OCI-LY3 (cell line): ENCODE measurements at regions not wholly inside any gene's neighbourhood (a gene's known extent, or its start where the extent isn't known, plus 50 kb on each side); places are given as distances from the start of the nearest gene placed in this dataset.

Experiments used
- H2AFZ ChIP-seq: fragments of 200-600, 300-600 bp; shearing (Covaris generic); 2 replicates; pipeline ENCODE4 v1.6.0; 2014; ENCODE audit warnings: antibody characterized with exemption, low read depth, low read length
- H3K27ac ChIP-seq: fragments of 200-600, 300-600 bp; sonication (generic); 2 replicates; pipeline ENCODE4 v1.5.1; 2014; ENCODE audit warnings: mild to moderate bottlenecking, low read length, moderate library complexity, mixed read lengths
- H3K27me3 ChIP-seq: fragments of 200-600, 300-600 bp; sonication (generic); 2 replicates; pipeline ENCODE4 v1.6.1; 2014; ENCODE audit warnings: low read depth, low read length, mixed read lengths
- H3K36me3 ChIP-seq: fragments of 200-600, 300-600 bp; sonication (generic); replicated peaks from 2 replicates; pipeline ENCODE3; 2014; ENCODE audit warnings: low read depth, low read length, mixed read lengths
- H3K4me1 ChIP-seq: fragments of 300-600, 200-600 bp; sonication (generic); 2 replicates; pipeline ENCODE4 v1.6.1; 2014; ENCODE audit warnings: low read length, mixed read lengths
- H3K4me2 ChIP-seq: fragments of 200-600, 300-600 bp; sonication (generic); 2 replicates; pipeline ENCODE4 v1.6.1; 2014; ENCODE audit warnings: low read length, mixed read lengths
- H3K4me3 ChIP-seq: fragments of 300-600, 200-600 bp; sonication (generic); 2 replicates; pipeline ENCODE4 v1.5.1; 2014; ENCODE audit warnings: antibody characterized with exemption, mild to moderate bottlenecking, low read length, moderate library complexity
- H3K79me2 ChIP-seq: fragments of 300-600, 200-600 bp; shearing (Covaris generic); 2 replicates; pipeline ENCODE4 v1.6.1; 2014; ENCODE audit warnings: mild to moderate bottlenecking, low read length, mixed read lengths
- H3K9ac ChIP-seq: fragments of 300-600, 200-600 bp; shearing (Covaris generic); 2 replicates; pipeline ENCODE4 v1.6.0; 2014; ENCODE audit warnings: mild to moderate bottlenecking, low read length, moderate library complexity
- H3K9me3 ChIP-seq: fragments of 200-600, 300-600 bp; shearing (Covaris generic); 2 replicates; pipeline ENCODE4 v1.6.1; 2014; ENCODE audit warnings: low read length, mixed read lengths; ENCODE audit not compliant: insufficient read depth
- H4K20me1 ChIP-seq: fragments of 200-600, 300-600 bp; sonication (generic); 2 replicates; pipeline ENCODE4 v1.6.1; 2016; ENCODE audit warnings: low read length, mixed read lengths; ENCODE audit not compliant: insufficient read depth
- EZH2phosphoT487 ChIP-seq: fragments of 200-600 bp; shearing (Covaris generic); IDR thresholded peaks from 2 replicates; pipeline ENCODE4 v1.6.1; 2018; ENCODE audit warnings: antibody characterized with exemption, mixed run types, low read depth
- TF ChIP-seq, protein P1 (sequence below): fragments of 200-600, 300-600 bp; sonication (generic); IDR thresholded peaks from 2 replicates; pipeline ENCODE4 v1.5.1; 2014; ENCODE audit warnings: antibody characterized with exemption, low read length, low read depth

DNA sequence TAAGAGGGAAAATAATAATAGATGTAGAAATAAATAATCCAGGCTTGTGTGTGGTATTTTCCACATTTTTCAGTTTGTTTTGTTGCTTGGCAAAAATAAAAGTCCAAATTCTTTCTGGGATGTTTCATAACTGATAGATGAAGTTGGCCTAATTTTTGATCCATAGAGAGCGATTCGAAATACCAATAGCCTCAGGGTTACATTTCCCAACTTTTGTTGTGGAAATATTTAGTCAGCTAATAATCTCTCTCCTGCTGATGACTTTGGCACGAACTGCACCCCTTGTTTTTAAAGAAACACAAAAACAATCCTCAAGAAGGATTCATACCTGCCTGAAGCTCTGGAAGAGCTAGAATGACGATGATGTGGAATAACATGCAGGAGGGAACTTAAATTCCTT is 483.2 kb downstream of the ADRA2A start:
- H3K27ac ChIP-seq = no peak overlapping the region
- no peaks in the 10 kb centered on the region for H3K79me2 ChIP-seq
- no peak for TF ChIP-seq EZH2phosphoT487
- TF ChIP-seq, protein P1, sequence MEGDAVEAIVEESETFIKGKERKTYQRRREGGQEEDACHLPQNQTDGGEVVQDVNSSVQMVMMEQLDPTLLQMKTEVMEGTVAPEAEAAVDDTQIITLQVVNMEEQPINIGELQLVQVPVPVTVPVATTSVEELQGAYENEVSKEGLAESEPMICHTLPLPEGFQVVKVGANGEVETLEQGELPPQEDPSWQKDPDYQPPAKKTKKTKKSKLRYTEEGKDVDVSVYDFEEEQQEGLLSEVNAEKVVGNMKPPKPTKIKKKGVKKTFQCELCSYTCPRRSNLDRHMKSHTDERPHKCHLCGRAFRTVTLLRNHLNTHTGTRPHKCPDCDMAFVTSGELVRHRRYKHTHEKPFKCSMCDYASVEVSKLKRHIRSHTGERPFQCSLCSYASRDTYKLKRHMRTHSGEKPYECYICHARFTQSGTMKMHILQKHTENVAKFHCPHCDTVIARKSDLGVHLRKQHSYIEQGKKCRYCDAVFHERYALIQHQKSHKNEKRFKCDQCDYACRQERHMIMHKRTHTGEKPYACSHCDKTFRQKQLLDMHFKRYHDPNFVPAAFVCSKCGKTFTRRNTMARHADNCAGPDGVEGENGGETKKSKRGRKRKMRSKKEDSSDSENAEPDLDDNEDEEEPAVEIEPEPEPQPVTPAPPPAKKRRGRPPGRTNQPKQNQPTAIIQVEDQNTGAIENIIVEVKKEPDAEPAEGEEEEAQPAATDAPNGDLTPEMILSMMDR = no peak
- no peaks in the 10 kb centered on the region for H3K36me3 ChIP-seq
- H3K4me1 ChIP-seq = no peaks in the 10 kb centered on the region
- H3K9ac ChIP-seq = no peak overlapping the region
- no peaks in the 10 kb centered on the region for H4K20me1 ChIP-seq
- H3K9me3 ChIP-seq = no peaks in the 10 kb centered on the region
- no peaks in the 10 kb centered on the region for H3K27me3 ChIP-seq
- no peak overlapping the region for H3K4me3 ChIP-seq
- H3K4me2 ChIP-seq = no peak overlapping the region
- no peak overlapping the region for H2AFZ ChIP-seq

DNA sequence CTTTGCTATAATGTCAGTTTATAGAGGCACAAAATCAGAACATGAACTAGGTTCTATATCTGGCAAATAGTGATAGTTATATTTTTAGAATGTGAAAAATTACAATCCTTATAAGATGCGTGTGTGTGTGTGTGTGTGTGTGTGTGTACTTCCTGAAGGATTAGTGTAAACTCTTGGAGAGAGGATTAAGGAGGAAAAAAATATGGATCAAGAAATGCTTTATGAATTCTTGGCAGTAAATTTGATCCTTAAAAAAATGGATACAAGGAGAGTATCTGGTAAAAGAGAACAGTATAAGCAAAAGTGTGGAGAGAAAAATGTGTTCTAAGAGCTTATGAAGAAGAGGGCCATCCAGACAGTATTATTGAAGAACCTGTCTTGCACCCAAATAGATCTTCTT is 484.3 kb downstream of the ADRA2A start:
- H3K27me3 ChIP-seq = no peaks in the 10 kb centered on the region
- H4K20me1 ChIP-seq = no peaks in the 10 kb centered on the region
- no peaks in the 10 kb centered on the region for H3K36me3 ChIP-seq
- no peak overlapping the region for H3K4me2 ChIP-seq
- H3K4me1 ChIP-seq = no peaks in the 10 kb centered on the region
- H2AFZ ChIP-seq = no peak overlapping the region
- H3K79me2 ChIP-seq = no peaks in the 10 kb centered on the region
- no peaks in the 10 kb centered on the region for H3K9me3 ChIP-seq
- H3K4me3 ChIP-seq = no peak overlapping the region
- no peak for TF ChIP-seq EZH2phosphoT487
- TF ChIP-seq, protein P1 = no peak
- H3K27ac ChIP-seq = no peak overlapping the region
- H3K9ac ChIP-seq = no peak overlapping the region

DNA sequence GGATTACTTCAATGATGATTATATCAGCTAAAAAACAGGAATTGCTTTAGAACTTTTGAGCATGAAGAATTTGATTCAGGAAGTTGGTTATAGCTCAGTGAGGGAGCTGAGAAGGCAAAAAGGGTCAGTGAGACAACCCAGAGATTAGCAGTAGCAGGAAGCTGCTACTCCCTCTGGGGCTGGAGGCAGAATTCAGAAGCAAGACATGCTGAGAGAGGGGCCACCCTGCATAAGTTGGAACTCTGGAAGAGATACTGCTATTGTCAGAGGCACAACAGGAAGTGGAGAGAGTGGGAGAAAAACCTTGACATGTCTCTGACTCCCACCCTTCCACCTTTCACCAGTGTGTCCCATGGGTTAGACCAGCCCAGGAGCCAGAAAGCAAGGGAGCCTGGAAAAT is 488.7 kb downstream of the ADRA2A start:
- no peaks in the 10 kb centered on the region for H3K36me3 ChIP-seq
- no peaks in the 10 kb centered on the region for H3K4me1 ChIP-seq
- H3K9ac ChIP-seq = no peak overlapping the region
- no peaks in the 10 kb centered on the region for H4K20me1 ChIP-seq
- H3K4me3 ChIP-seq = no peak overlapping the region
- no peaks in the 10 kb centered on the region for H3K27me3 ChIP-seq
- no peak for TF ChIP-seq EZH2phosphoT487
- TF ChIP-seq, protein P1 = no peak
- no peak overlapping the region for H3K27ac ChIP-seq
- H3K9me3 ChIP-seq = no peaks in the 10 kb centered on the region
- no peaks in the 10 kb centered on the region for H3K79me2 ChIP-seq
- no peak overlapping the region for H2AFZ ChIP-seq
- H3K4me2 ChIP-seq = no peak overlapping the region

DNA sequence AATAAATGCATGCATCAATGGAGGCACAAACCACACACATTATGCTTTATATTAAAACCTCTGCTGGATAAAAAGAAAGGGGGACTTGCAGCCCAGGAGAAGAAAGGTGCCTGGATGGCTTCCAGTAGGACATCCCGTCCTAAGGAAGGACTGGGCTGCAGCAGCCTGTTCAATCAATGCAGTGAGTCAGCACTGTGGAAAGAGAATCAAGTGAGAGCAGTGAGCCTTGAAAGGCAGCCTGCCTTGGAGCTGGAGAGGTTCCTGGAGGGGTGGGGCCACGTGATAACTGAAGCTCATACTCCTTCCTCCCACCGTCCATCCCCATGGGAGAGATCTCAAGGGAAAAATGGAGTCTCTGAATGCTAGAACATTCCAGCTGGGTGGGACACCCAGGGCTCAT is 501.2 kb downstream of the ADRA2A start:
- H3K4me3 ChIP-seq = no peak overlapping the region
- H3K27me3 ChIP-seq = no peaks in the 10 kb centered on the region
- no peak overlapping the region for H3K27ac ChIP-seq
- no peaks in the 10 kb centered on the region for H3K79me2 ChIP-seq
- no peak overlapping the region for H2AFZ ChIP-seq
- TF ChIP-seq, protein P1 = no peak
- no peak for TF ChIP-seq EZH2phosphoT487
- no peaks in the 10 kb centered on the region for H3K9me3 ChIP-seq
- no peaks in the 10 kb centered on the region for H3K4me1 ChIP-seq
- H3K36me3 ChIP-seq = no peaks in the 10 kb centered on the region
- H4K20me1 ChIP-seq = no peaks in the 10 kb centered on the region
- no peak overlapping the region for H3K4me2 ChIP-seq
- no peak overlapping the region for H3K9ac ChIP-seq
